DMS53 treated with DMSO at 0.1 percent for 48 hours (cell line): ENCODE measurements at regions not wholly inside any gene's neighbourhood (a gene's known extent, or its start where the extent isn't known, plus 50 kb on each side); places are given as distances from the start of the nearest gene placed in this dataset.

ENCODE experiments used
- DNase-seq: peaks from one replicate; lab custom pipeline; 2025; ENCODE audit not compliant: unreplicated experiment; lab: John Stamatoyannopoulos, UW

GRCh38 chr11:123378096-123378495 is 52.0 kb upstream of the GRAMD1B start:
- DNase-seq: no peak

GRCh38 chr11:123377355-123377754 is 52.7 kb upstream of the GRAMD1B start:
- DNase-seq: no peak

- DNase-seq: no peak
These were observed 54.2 kb upstream of the GRAMD1B start for GRCh38 chr11:123375832-123376231.

- DNase-seq: no peak
These were observed 55.5 kb upstream of the GRAMD1B start for GRCh38 chr11:123374622-123374968.

- DNase-seq: no peak
These were observed 56.1 kb upstream of the GRAMD1B start for GRCh38 chr11:123373754-123374621.

- DNase-seq: no peak
These were observed 58.4 kb upstream of the GRAMD1B start for GRCh38 chr11:123371506-123372297.

GRCh38 chr11:123366924-123367323 is 63.1 kb upstream of the GRAMD1B start:
- DNase-seq: no peak

GRCh38 chr11:123365955-123366354 is 64.1 kb upstream of the GRAMD1B start:
- no peak for DNase-seq

- no peak for DNase-seq
These were observed 66.0 kb upstream of the GRAMD1B start for GRCh38 chr11:123364080-123364479.

GRCh38 chr11:123363556-123363955 is 66.5 kb upstream of the GRAMD1B start:
- DNase-seq: no peak

GRCh38 chr11:123362941-123363340 is 67.1 kb upstream of the GRAMD1B start:
- DNase-seq: no peak

- DNase-seq: no peak
These were observed 67.9 kb upstream of the GRAMD1B start for GRCh38 chr11:123362186-123362585.

- DNase-seq: no peak
These were observed 69.0 kb upstream of the GRAMD1B start for GRCh38 chr11:123361110-123361509.

- DNase-seq: no peak
These were observed 69.7 kb upstream of the GRAMD1B start for GRCh38 chr11:123360267-123360936.

GRCh38 chr11:123357990-123358827 is 71.9 kb upstream of the GRAMD1B start:
- DNase-seq: peak; percentile 21

- DNase-seq: no peak
These were observed 72.6 kb upstream of the GRAMD1B start for GRCh38 chr11:123357353-123357989.

- DNase-seq: no peak
These were observed 73.5 kb upstream of the GRAMD1B start for GRCh38 chr11:123356539-123356938.

GRCh38 chr11:123354371-123354975 is 75.6 kb upstream of the GRAMD1B start:
- no peak for DNase-seq

- DNase-seq: no peak
These were observed 78.7 kb upstream of the GRAMD1B start for GRCh38 chr11:123351375-123351774.

- DNase-seq: no peak
These were observed 80.7 kb upstream of the GRAMD1B start for GRCh38 chr11:123349382-123349781.
